Osteoblast (primary cell): ENCODE measurements at regions not wholly inside any gene's neighbourhood (a gene's known extent, or its start where the extent isn't known, plus 50 kb on each side); places are given as distances from the start of the nearest gene placed in this dataset.

Experiments
- DNase-seq: peaks from one replicate; pipeline ENCODE4 v3.0.0; 2011; ENCODE audit warnings: low spot score, mixed read lengths; ENCODE audit not compliant: insufficient read length; ENCODE audit errors: missing footprints
- H2AFZ ChIP-seq: 2 replicates; pipeline ENCODE4 v1.6.0; 2011; ENCODE audit warnings: mild to moderate bottlenecking, low read length
- H3K27ac ChIP-seq: 2 replicates; pipeline ENCODE4 v1.5.1; 2011; ENCODE audit warnings: mild to moderate bottlenecking, low read depth, low read length, moderate library complexity
- H3K27me3 ChIP-seq: 2 replicates; pipeline ENCODE4 v1.6.0; 2012; ENCODE audit warnings: mild to moderate bottlenecking, control low read depth, inconsistent platforms, low read length, moderate library complexity; ENCODE audit not compliant: insufficient read depth
- H3K36me3 ChIP-seq: 2 replicates; pipeline ENCODE4 v1.5.1; 2011; ENCODE audit warnings: mild to moderate bottlenecking, low read length, control low read depth, moderate library complexity; ENCODE audit not compliant: insufficient read depth
- H3K4me1 ChIP-seq: 2 replicates; pipeline ENCODE4 v1.5.1; 2011; ENCODE audit warnings: mild to moderate bottlenecking, low read length, control low read depth, moderate library complexity; ENCODE audit not compliant: insufficient read depth
- H3K4me2 ChIP-seq: 2 replicates; pipeline ENCODE4 v1.6.0; 2011; ENCODE audit warnings: mild to moderate bottlenecking, low read length; ENCODE audit not compliant: insufficient read depth
- H3K4me3 ChIP-seq: fragments of 200-600 bp; sonication (generic); 3 replicates; pipeline ENCODE4 v1.5.1; 2012; ENCODE audit warnings: mild to moderate bottlenecking, low read length, inconsistent platforms; ENCODE audit not compliant: insufficient read depth
- H3K79me2 ChIP-seq: 2 replicates; pipeline ENCODE4 v1.6.0; 2012; ENCODE audit warnings: mild to moderate bottlenecking, low read length, control low read depth, inconsistent platforms; ENCODE audit not compliant: insufficient read depth
- H3K9me3 ChIP-seq: 2 replicates; pipeline ENCODE4 v1.5.1; 2011; ENCODE audit warnings: low read depth, low read length, control low read depth
- H4K20me1 ChIP-seq: 2 replicates; pipeline ENCODE4 v1.6.0; 2012; ENCODE audit warnings: mild to moderate bottlenecking, low read length, control low read depth; ENCODE audit not compliant: insufficient read depth
- CTCF ChIP-seq: IDR thresholded peaks from 2 replicates; pipeline ENCODE4 v1.5.1; 2011; ENCODE audit warnings: mild to moderate bottlenecking, low read depth, low read length, moderate library complexity; ENCODE audit errors: extremely low read depth

- no peak overlapping the region for H3K27ac ChIP-seq
- no peaks in the 10 kb centered on the region for H3K9me3 ChIP-seq
- no peak overlapping the region for H2AFZ ChIP-seq
- H3K79me2 ChIP-seq, result no peaks in the 10 kb centered on the region
- H3K36me3 ChIP-seq, result no peaks in the 10 kb centered on the region
- no peaks in the 10 kb centered on the region for H3K27me3 ChIP-seq
- no peak overlapping the region for H3K4me3 ChIP-seq
- no peaks in the 10 kb centered on the region for H4K20me1 ChIP-seq
- H3K4me2 ChIP-seq, result no peak overlapping the region
- no peak for DNase-seq
- TF ChIP-seq CTCF, result no peak
- no peaks in the 10 kb centered on the region for H3K4me1 ChIP-seq
Measured at GRCh38 chr9:30575218-30575617, 1809.2 kb upstream of the ACO1 start.

- H3K79me2 ChIP-seq, result no peaks in the 10 kb centered on the region
- H4K20me1 ChIP-seq, result no peaks in the 10 kb centered on the region
- no peak overlapping the region for H3K4me3 ChIP-seq
- no peaks in the 10 kb centered on the region for H3K36me3 ChIP-seq
- no peaks in the 10 kb centered on the region for H3K4me1 ChIP-seq
- TF ChIP-seq CTCF, result no peak
- H3K4me2 ChIP-seq, result no peak overlapping the region
- no peak for DNase-seq
- no peaks in the 10 kb centered on the region for H3K27me3 ChIP-seq
- no peaks in the 10 kb centered on the region for H3K9me3 ChIP-seq
- H2AFZ ChIP-seq, result no peak overlapping the region
- no peak overlapping the region for H3K27ac ChIP-seq
Measured at GRCh38 chr9:30575691-30576090, 1808.8 kb upstream of the ACO1 start.

GRCh38 chr9:30579810-30580209 lies 1804.6 kb upstream of the ACO1 start:
- DNase-seq, result no peak
- H3K4me2 ChIP-seq, result no peak overlapping the region
- no peak for TF ChIP-seq CTCF
- no peak overlapping the region for H2AFZ ChIP-seq
- H3K79me2 ChIP-seq, result no peaks in the 10 kb centered on the region
- peaks cover 3% of the 10 kb centered on the region for H3K9me3 ChIP-seq
- H3K27me3 ChIP-seq, result no peaks in the 10 kb centered on the region
- no peaks in the 10 kb centered on the region for H3K36me3 ChIP-seq
- H3K4me3 ChIP-seq, result no peak overlapping the region
- no peaks in the 10 kb centered on the region for H4K20me1 ChIP-seq
- no peaks in the 10 kb centered on the region for H3K4me1 ChIP-seq
- H3K27ac ChIP-seq, result no peak overlapping the region

- no peak overlapping the region for H3K4me3 ChIP-seq
- H3K79me2 ChIP-seq, result no peaks in the 10 kb centered on the region
- DNase-seq, result no peak
- H3K4me2 ChIP-seq, result no peak overlapping the region
- H3K27ac ChIP-seq, result no peak overlapping the region
- H4K20me1 ChIP-seq, result no peaks in the 10 kb centered on the region
- TF ChIP-seq CTCF, result no peak
- no peaks in the 10 kb centered on the region for H3K36me3 ChIP-seq
- no peaks in the 10 kb centered on the region for H3K27me3 ChIP-seq
- peaks cover 3% of the 10 kb centered on the region for H3K9me3 ChIP-seq
- no peaks in the 10 kb centered on the region for H3K4me1 ChIP-seq
- H2AFZ ChIP-seq, result no peak overlapping the region
Measured at GRCh38 chr9:30582240-30582639, 1802.2 kb upstream of the ACO1 start.
